ENCODE measurements at regions not wholly inside any gene's neighbourhood (a gene's known extent, or its start where the extent isn't known, plus 50 kb on each side); places are given as distances from the start of the nearest gene placed in this dataset.

DNA sequence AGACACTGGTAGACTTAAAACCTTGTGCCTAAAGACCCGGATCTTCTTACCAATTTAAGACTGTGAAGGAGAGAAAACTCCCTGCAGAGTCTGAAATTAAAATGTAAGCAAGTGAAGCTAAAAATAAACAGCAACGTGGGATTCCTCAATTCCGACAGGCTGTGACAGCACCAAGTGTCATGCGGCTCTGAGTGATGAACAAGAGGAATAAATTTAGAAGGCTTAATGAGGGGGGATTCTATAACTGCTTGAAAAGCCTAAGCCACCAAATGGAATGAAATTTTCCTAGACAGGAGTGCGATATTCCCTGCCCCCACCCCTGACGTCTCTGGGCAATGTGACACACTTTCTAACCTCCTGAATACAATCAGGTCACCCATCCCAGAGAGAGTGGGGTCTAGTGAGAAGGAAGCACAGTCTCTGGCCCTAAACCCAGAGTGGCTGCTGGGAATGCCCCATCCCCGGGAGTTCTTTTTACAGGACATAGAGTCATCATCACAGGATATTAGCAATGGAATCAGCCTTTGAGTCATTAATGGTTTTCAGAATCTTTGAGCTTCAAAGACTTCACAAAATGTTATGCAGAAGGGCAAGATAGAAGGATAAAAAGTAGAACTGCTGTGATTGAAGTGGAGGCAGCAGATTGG, 114.3 kb downstream of the EDEM1 start:
- TF ChIP-seq CTCF (IDR thresholded peaks at IDR 0.05) = no peak
- no peak for TF ChIP-seq POLR2AphosphoS5 (IDR thresholded peaks at IDR 0.05)

Data from stomach (tissue), 4 donors.